HepG2 (cell line): ENCODE measurements at regions not wholly inside any gene's neighbourhood (a gene's known extent, or its start where the extent isn't known, plus 50 kb on each side); places are given as distances from the start of the nearest gene placed in this dataset.
A peak's percentile ranks its signal among the peaks of the same experiment; 100 is the strongest.

ENCODE experiments used
- BHLHE40 ChIP-seq: IDR thresholded peaks from 2 replicates; pipeline ENCODE4 v1.6.1; 2011; ENCODE audit warnings: low read length, improper control_type of control experiment
- BORCS8-MEF2B ChIP-seq: sonication (generic); formaldehyde crosslinking; IDR thresholded peaks from 2 replicates; pipeline ENCODE4 v1.8.0; 2022; ENCODE audit warnings: mild to moderate bottlenecking, missing genetic modification reagents
- BRD4 ChIP-seq: sonication (generic); formaldehyde crosslinking; IDR thresholded peaks from 2 replicates; pipeline ENCODE4 v1.4.0; 2020; ENCODE audit warnings: missing genetic modification reagents
- CC2D1A ChIP-seq: sonication (generic); formaldehyde crosslinking; IDR thresholded peaks from 2 replicates; pipeline ENCODE4 v1.8.1; 2023; ENCODE audit warnings: mild to moderate bottlenecking, missing genetic modification reagents
- FOXM1 ChIP-seq: sonication (generic); formaldehyde crosslinking; IDR thresholded peaks from 2 replicates; pipeline ENCODE4 v1.5.0; 2020; ENCODE audit warnings: missing genetic modification reagents
- FOXO1 ChIP-seq: sonication (generic); formaldehyde crosslinking; IDR thresholded peaks from 2 replicates; pipeline ENCODE4 v1.4.0; 2020; ENCODE audit warnings: missing genetic modification reagents
- GPN1 ChIP-seq: sonication (generic); formaldehyde crosslinking; IDR thresholded peaks from 2 replicates; pipeline ENCODE4 v1.5.1; 2020; ENCODE audit warnings: missing genetic modification reagents, borderline replicate concordance
- HNRNPLL ChIP-seq: fragments of 200-400 bp; formaldehyde crosslinking; IDR thresholded peaks from 2 replicates; pipeline ENCODE4 v1.6.1; 2017; ENCODE audit warnings: mild to moderate bottlenecking, low read depth, low read length; ENCODE audit not compliant: poor library complexity, severe bottlenecking
- IRF2 ChIP-seq: IDR thresholded peaks from 2 replicates; pipeline ENCODE4 v1.6.1; 2018; ENCODE audit warnings: missing genetic modification reagents, missing compliant biosample characterization
- KDM3A ChIP-seq: IDR thresholded peaks from 2 replicates; pipeline ENCODE4 v1.6.1; 2018; ENCODE audit warnings: low read depth, missing compliant biosample characterization
- MAFK ChIP-seq, 2 experiments: IDR thresholded peaks in 1 of 2; conservative IDR thresholded peaks in 1 of 2; 2 replicates each; pipeline ENCODE4 v1.6.1; 2011; ENCODE audit warnings: improper control_type of control experiment in 2 of 2, low read length in 2 of 2
- NR2F6 ChIP-seq, 2 experiments: IDR thresholded peaks; 2 replicates each; pipeline ENCODE4 v1.6.1; 2016; ENCODE audit warnings: antibody characterized with exemption in 1 of 2, mild to moderate bottlenecking in 1 of 2
- PRPF4 ChIP-seq: fragments of 200-400 bp; formaldehyde crosslinking; IDR thresholded peaks from 2 replicates; pipeline ENCODE4 v1.6.1; 2016; ENCODE audit warnings: low read length, low read depth; ENCODE audit not compliant: poor library complexity, severe bottlenecking
- TAF15 ChIP-seq: fragments of 200-400 bp; formaldehyde crosslinking; IDR thresholded peaks from one replicate; pipeline ENCODE4 v1.6.1; 2018; ENCODE audit warnings: mild to moderate bottlenecking, low read depth, low read length; ENCODE audit not compliant: poor library complexity, severe bottlenecking
- TEAD3 ChIP-seq: optimal IDR thresholded peaks from 2 replicates; pipeline ENCODE3; 2016; ENCODE audit warnings: borderline replicate concordance
- TFDP2 ChIP-seq: sonication (generic); formaldehyde crosslinking; IDR thresholded peaks from 2 replicates; pipeline ENCODE4 v1.4.0; 2020; ENCODE audit warnings: missing genetic modification reagents
- ZBTB21 ChIP-seq: sonication (generic); formaldehyde crosslinking; IDR thresholded peaks from 2 replicates; pipeline ENCODE4 v1.4.0; 2020; ENCODE audit warnings: missing genetic modification reagents
- ZNF18 ChIP-seq: sonication (generic); formaldehyde crosslinking; IDR thresholded peaks from 2 replicates; pipeline ENCODE4 v1.8.0; 2022; ENCODE audit warnings: mild to moderate bottlenecking, missing genetic modification reagents; ENCODE audit not compliant: insufficient replicate concordance
- ZNF274 ChIP-seq: sonication (generic); formaldehyde crosslinking; IDR thresholded peaks from 2 replicates; pipeline ENCODE4 v1.5.1; 2020; ENCODE audit warnings: mild to moderate bottlenecking, missing genetic modification reagents
- ZNF703 ChIP-seq: sonication (generic); formaldehyde crosslinking; IDR thresholded peaks from 2 replicates; pipeline ENCODE4 v1.5.1; 2020; ENCODE audit warnings: missing genetic modification reagents, mild to moderate bottlenecking, moderate library complexity, borderline replicate concordance
- ZNF891 ChIP-seq: sonication (generic); formaldehyde crosslinking; IDR thresholded peaks from 2 replicates; pipeline ENCODE4 v1.5.0; 2020; ENCODE audit warnings: mild to moderate bottlenecking, missing genetic modification reagents
- ZUFSP ChIP-seq: sonication (generic); formaldehyde crosslinking; IDR thresholded peaks from 2 replicates; pipeline ENCODE4 v1.9.0; 2021; ENCODE audit warnings: missing genetic modification reagents, mild to moderate bottlenecking, borderline replicate concordance
- TF ChIP-seq, protein P1 (sequence below): conservative IDR thresholded peaks from 2 replicates; pipeline ENCODE4 v1.6.1; 2018; ENCODE audit warnings: missing genetic modification reagents
- TF ChIP-seq, protein P2 (sequence below): IDR thresholded peaks from 2 replicates; pipeline ENCODE4 v1.6.1; 2018; ENCODE audit warnings: missing genetic modification reagents, mild to moderate bottlenecking, missing compliant biosample characterization
- TF ChIP-seq, protein P3 (sequence below): sonication (generic); formaldehyde crosslinking; IDR thresholded peaks from 2 replicates; pipeline ENCODE4 v1.4.0; 2020; ENCODE audit warnings: mild to moderate bottlenecking, missing genetic modification reagents

DNA sequence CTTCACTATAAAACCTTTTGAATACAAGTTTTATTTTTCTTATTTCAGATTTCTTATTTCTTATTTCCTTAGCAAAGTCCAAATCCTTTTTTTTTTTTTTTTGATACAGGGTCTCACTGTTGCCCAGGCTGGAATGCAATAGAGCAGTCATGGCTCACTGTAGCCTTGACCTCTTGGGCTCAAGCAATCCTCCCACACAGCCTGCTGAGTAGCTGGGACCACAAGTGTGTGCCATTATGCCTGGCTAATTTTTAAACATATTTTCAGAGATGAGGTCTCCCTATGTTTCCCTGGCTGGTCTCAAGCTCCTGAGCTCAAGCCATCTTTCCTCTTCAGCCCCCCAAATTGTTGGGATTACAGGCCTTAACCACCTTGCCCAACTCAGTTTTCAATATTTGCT lies 334.3 kb downstream of the DLEU7 start (continued):
- TF ChIP-seq, protein P1, sequence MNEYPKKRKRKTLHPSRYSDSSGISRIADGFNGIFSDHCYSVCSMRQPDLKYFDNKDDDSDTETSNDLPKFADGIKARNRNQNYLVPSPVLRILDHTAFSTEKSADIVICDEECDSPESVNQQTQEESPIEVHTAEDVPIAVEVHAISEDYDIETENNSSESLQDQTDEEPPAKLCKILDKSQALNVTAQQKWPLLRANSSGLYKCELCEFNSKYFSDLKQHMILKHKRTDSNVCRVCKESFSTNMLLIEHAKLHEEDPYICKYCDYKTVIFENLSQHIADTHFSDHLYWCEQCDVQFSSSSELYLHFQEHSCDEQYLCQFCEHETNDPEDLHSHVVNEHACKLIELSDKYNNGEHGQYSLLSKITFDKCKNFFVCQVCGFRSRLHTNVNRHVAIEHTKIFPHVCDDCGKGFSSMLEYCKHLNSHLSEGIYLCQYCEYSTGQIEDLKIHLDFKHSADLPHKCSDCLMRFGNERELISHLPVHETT, result no peak
- TF ChIP-seq CC2D1A (CRISPR knock-in tag) (no peak), HNRNPLL (no peak), FOXM1 (CRISPR knock-in tag) (no peak), KDM3A (CRISPR knock-in tag) (no peak), IRF2 (CRISPR knock-in tag) (no peak), BHLHE40 (no peak), FOXO1 (CRISPR knock-in tag) (no peak), ZNF18 (CRISPR knock-in tag) (no peak), ZNF891 (no peak), PRPF4 (no peak), TEAD3 (CRISPR knock-in tag) (peak; percentile 50), MAFK (conservative IDR thresholded peaks at IDR 0.05 in 1 of 2, IDR thresholded peaks at IDR 0.05 in 1 of 2; ENCODE audit: low read length in 2 of 2) (no peak), TFDP2 (CRISPR knock-in tag) (no peak), ZBTB21 (no peak), ZNF274 (CRISPR knock-in tag) (no peak), NR2F6 (IDR thresholded peaks at IDR 0.05) (peak; percentile 71), NR2F6 (CRISPR knock-in tag; IDR thresholded peaks at IDR 0.05) (peak; percentile 81), ZUFSP (CRISPR knock-in tag) (no peak), ZNF703 (CRISPR knock-in tag) (no peak), TAF15 (no peak), BORCS8-MEF2B (no peak), GPN1 (no peak), BRD4 (CRISPR knock-in tag) (no peak)
- TF ChIP-seq, protein P2, sequence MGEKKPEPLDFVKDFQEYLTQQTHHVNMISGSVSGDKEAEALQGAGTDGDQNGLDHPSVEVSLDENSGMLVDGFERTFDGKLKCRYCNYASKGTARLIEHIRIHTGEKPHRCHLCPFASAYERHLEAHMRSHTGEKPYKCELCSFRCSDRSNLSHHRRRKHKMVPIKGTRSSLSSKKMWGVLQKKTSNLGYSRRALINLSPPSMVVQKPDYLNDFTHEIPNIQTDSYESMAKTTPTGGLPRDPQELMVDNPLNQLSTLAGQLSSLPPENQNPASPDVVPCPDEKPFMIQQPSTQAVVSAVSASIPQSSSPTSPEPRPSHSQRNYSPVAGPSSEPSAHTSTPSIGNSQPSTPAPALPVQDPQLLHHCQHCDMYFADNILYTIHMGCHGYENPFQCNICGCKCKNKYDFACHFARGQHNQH (CRISPR knock-in tag), result no peak
- TF ChIP-seq, protein P3, sequence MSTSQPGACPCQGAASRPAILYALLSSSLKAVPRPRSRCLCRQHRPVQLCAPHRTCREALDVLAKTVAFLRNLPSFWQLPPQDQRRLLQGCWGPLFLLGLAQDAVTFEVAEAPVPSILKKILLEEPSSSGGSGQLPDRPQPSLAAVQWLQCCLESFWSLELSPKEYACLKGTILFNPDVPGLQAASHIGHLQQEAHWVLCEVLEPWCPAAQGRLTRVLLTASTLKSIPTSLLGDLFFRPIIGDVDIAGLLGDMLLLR (CRISPR knock-in tag), result no peak
